Keratinocyte (primary cell): ENCODE measurements at regions not wholly inside any gene's neighbourhood (a gene's known extent, or its start where the extent isn't known, plus 50 kb on each side); places are given as distances from the start of the nearest gene placed in this dataset.

Experiments used
- DNase-seq: peaks from one replicate; pipeline ENCODE4 v3.0.0-alpha.2; 2011; ENCODE audit warnings: low read depth, missing footprints, low spot score
- FAIRE-seq: peaks from 2 replicates; lab custom pipeline; 2011; peaks lifted over from hg19 to GRCh38; lab: Jason Lieb, UNC
- H2AFZ ChIP-seq: 2 replicates; pipeline ENCODE4 v1.6.0; 2012; ENCODE audit warnings: low read length, control low read depth, inconsistent platforms; ENCODE audit not compliant: control insufficient read depth
- H3K27ac ChIP-seq: 2 replicates; pipeline ENCODE4 v1.5.1; 2011; ENCODE audit warnings: low read length; ENCODE audit not compliant: control insufficient read depth, insufficient read depth
- H3K27me3 ChIP-seq: 3 replicates; pipeline ENCODE4 v1.6.0; 2011; ENCODE audit warnings: low read length; ENCODE audit not compliant: control insufficient read depth, insufficient read depth; ENCODE audit errors: extremely low read depth
- H3K36me3 ChIP-seq, 2 experiments: 2 replicates in 1 of 2; 3 replicates in 1 of 2; pipeline ENCODE4 v1.5.1; 2011; ENCODE audit warnings: low read length in 2 of 2, mild to moderate bottlenecking in 1 of 2; ENCODE audit not compliant: control insufficient read depth in 2 of 2, insufficient read depth in 2 of 2; ENCODE audit errors: extremely low read depth in 1 of 2
- H3K4me1 ChIP-seq: 3 replicates; pipeline ENCODE4 v1.5.1; 2011; ENCODE audit warnings: low read length; ENCODE audit not compliant: control insufficient read depth, insufficient read depth; ENCODE audit errors: extremely low read depth
- H3K4me2 ChIP-seq: 3 replicates; pipeline ENCODE4 v1.6.0; 2011; ENCODE audit warnings: low read depth, low read length; ENCODE audit not compliant: control insufficient read depth, insufficient read depth; ENCODE audit errors: extremely low read depth
- H3K4me3 ChIP-seq, 3 experiments: fragments of 200-600 bp in 1 of 3; sonication (generic) in 1 of 3; 2 replicates in 2 of 3; 3 replicates in 1 of 3; pipeline ENCODE4 v1.5.1; 2011 to 2016; ENCODE audit warnings: low read length in 3 of 3, mild to moderate bottlenecking in 3 of 3, control low read depth in 2 of 3, inconsistent platforms in 1 of 3, low read depth in 1 of 3, mixed read lengths in 1 of 3, mixed run types in 1 of 3, moderate library complexity in 1 of 3; ENCODE audit not compliant: control insufficient read depth in 2 of 3, insufficient read depth in 2 of 3; ENCODE audit errors: extremely low read depth in 1 of 3
- H3K79me2 ChIP-seq: 2 replicates; pipeline ENCODE4 v1.6.0; 2012; ENCODE audit warnings: low read length; ENCODE audit not compliant: control insufficient read depth, insufficient read depth
- H3K9ac ChIP-seq: 3 replicates; pipeline ENCODE4 v1.6.0; 2011; ENCODE audit warnings: low read length; ENCODE audit not compliant: control insufficient read depth, insufficient read depth; ENCODE audit errors: extremely low read depth
- H3K9me1 ChIP-seq: 3 replicates; pipeline ENCODE4 v1.6.0; 2011; ENCODE audit warnings: low read length; ENCODE audit not compliant: control insufficient read depth, insufficient read depth; ENCODE audit errors: extremely low read depth
- H3K9me3 ChIP-seq: 2 replicates; pipeline ENCODE4 v1.5.1; 2012; ENCODE audit warnings: low read depth, low read length; ENCODE audit not compliant: control insufficient read depth
- H4K20me1 ChIP-seq: 3 replicates; pipeline ENCODE4 v1.6.0; 2011; ENCODE audit warnings: low read length; ENCODE audit not compliant: control insufficient read depth, insufficient read depth; ENCODE audit errors: extremely low read depth
- EZH2 ChIP-seq: IDR thresholded peaks from one replicate; pipeline ENCODE4 v1.6.1; 2012; ENCODE audit warnings: inconsistent platforms, mild to moderate bottlenecking, low read length, moderate library complexity
- dilution Hi-C: fragments of 300-500 bp; cut with MboI; formaldehyde crosslinking; loops from one replicate; pipeline ENCODE4 v1.7.0; 2020; ENCODE audit warnings: low sequenced_read_pairs; ENCODE audit not compliant: extremely low pct_ligation_motif_present
- TF ChIP-seq, protein P1 (sequence below), 3 experiments: IDR thresholded peaks in 1 of 3; conservative IDR thresholded peaks in 1 of 3; optimal IDR thresholded peaks in 1 of 3; 2 replicates in 2 of 3; 3 replicates in 1 of 3; pipeline versions ENCODE3 to v1.5.1; 2011; ENCODE audit warnings: low read length in 3 of 3, mild to moderate bottlenecking in 3 of 3, moderate library complexity in 2 of 3, control low read depth in 1 of 3, inconsistent platforms in 1 of 3; ENCODE audit not compliant: insufficient read depth in 2 of 3; ENCODE audit errors: extremely low read depth in 1 of 3

DNA sequence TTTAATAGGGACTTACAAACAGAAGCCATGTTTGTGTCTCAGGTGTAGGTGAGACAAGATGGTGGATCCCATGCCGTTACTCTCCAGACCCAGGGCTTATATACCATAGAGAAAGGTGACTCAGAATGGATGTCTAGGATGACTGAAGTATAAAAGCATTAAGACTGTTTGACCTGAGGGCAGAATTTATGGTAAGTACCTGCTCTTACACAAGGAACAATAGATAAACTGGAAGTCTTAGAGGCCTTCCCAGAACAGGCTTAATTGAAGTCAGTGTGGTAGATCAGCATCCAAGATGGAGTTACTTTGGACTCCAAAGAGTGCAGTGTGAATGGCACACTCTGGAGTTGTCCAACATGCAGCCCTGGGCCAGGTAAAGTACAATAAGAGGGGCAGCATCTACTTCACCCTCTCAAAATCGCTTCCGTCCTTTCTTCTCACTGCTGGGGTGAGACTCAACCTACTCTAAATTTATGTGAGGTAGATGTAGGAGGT lies 387.0 kb upstream of the DDI1 start:
- no peak overlapping the region for H3K27ac ChIP-seq
- no peak overlapping the region for H3K4me3 ChIP-seq
- H3K9ac ChIP-seq = no peak overlapping the region
- DNase-seq = peak; percentile 21
- no peak overlapping the region for H2AFZ ChIP-seq
- H4K20me1 ChIP-seq = no peaks in the 10 kb centered on the region
- no peak for TF ChIP-seq EZH2
- TF ChIP-seq, protein P1, sequence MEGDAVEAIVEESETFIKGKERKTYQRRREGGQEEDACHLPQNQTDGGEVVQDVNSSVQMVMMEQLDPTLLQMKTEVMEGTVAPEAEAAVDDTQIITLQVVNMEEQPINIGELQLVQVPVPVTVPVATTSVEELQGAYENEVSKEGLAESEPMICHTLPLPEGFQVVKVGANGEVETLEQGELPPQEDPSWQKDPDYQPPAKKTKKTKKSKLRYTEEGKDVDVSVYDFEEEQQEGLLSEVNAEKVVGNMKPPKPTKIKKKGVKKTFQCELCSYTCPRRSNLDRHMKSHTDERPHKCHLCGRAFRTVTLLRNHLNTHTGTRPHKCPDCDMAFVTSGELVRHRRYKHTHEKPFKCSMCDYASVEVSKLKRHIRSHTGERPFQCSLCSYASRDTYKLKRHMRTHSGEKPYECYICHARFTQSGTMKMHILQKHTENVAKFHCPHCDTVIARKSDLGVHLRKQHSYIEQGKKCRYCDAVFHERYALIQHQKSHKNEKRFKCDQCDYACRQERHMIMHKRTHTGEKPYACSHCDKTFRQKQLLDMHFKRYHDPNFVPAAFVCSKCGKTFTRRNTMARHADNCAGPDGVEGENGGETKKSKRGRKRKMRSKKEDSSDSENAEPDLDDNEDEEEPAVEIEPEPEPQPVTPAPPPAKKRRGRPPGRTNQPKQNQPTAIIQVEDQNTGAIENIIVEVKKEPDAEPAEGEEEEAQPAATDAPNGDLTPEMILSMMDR (optimal IDR thresholded peaks at IDR 0.05 in 1 of 3, IDR thresholded peaks at IDR 0.05 in 1 of 3, conservative IDR thresholded peaks at IDR 0.05 in 1 of 3; ENCODE audit: extremely low read depth in 1 of 3, insufficient read depth in 2 of 3, low read length in 3 of 3) = no peak
- dilution Hi-C loops = no loop called here
- H3K79me2 ChIP-seq = no peaks in the 10 kb centered on the region
- H3K4me1 ChIP-seq = peaks cover 8% of the 10 kb centered on the region
- H3K9me3 ChIP-seq = peaks cover 3% of the 10 kb centered on the region
- no peak overlapping the region for H3K4me2 ChIP-seq
- H3K36me3 ChIP-seq = no peaks in the 10 kb centered on the region
- no peaks in the 10 kb centered on the region for H3K9me1 ChIP-seq
- no peaks in the 10 kb centered on the region for H3K27me3 ChIP-seq
- peak; percentile 9 for FAIRE-seq

DNA sequence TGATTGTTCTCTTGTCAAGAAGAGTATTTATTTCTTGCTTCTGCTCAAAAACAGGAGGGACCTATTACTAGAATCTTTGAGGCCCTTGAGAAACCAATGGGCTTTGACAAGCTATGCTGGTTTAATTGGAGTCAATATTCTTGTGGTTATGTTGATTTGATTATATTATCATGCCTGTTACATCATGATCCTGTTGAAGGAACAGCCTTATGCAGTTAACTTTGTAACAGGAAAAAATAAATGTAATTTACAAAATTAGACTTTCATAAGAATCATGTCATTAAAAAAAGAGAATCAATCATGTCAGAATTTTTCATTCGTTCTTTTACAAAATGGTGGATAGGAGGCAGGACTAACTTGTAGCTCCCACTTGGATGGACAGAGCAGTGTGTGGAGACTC lies 386.1 kb upstream of the DDI1 start:
- Histone ChIP-seq H3K27ac (no peak overlapping the region), H2AFZ (no peak overlapping the region), H3K79me2 (no peaks in the 10 kb centered on the region), H3K4me2 (no peak overlapping the region), H3K36me3 (no peaks in the 10 kb centered on the region), H3K4me3 (no peak overlapping the region), H4K20me1 (no peaks in the 10 kb centered on the region), H3K9me3 (peaks cover 3% of the 10 kb centered on the region), H3K9ac (no peak overlapping the region), H3K27me3 (no peaks in the 10 kb centered on the region), H3K9me1 (no peaks in the 10 kb centered on the region), H3K4me1 (peaks cover 8% of the 10 kb centered on the region)
- TF ChIP-seq, protein P1 (optimal IDR thresholded peaks at IDR 0.05 in 1 of 3, IDR thresholded peaks at IDR 0.05 in 1 of 3, conservative IDR thresholded peaks at IDR 0.05 in 1 of 3; ENCODE audit: extremely low read depth in 1 of 3, insufficient read depth in 2 of 3, low read length in 3 of 3) = no peak
- no peak for TF ChIP-seq EZH2
- DNase-seq = no peak
- no peak for FAIRE-seq
- dilution Hi-C loops = no loop called here
